ENCODE measurements at regions not wholly inside any gene's neighbourhood (a gene's known extent, or its start where the extent isn't known, plus 50 kb on each side); places are given as distances from the start of the nearest gene placed in this dataset.
"Not testable (repeated sequence)": the region's sequence is repeated elsewhere in the genome, so short reads cannot be mapped to it uniquely, and the experiment has no call there.

DNA sequence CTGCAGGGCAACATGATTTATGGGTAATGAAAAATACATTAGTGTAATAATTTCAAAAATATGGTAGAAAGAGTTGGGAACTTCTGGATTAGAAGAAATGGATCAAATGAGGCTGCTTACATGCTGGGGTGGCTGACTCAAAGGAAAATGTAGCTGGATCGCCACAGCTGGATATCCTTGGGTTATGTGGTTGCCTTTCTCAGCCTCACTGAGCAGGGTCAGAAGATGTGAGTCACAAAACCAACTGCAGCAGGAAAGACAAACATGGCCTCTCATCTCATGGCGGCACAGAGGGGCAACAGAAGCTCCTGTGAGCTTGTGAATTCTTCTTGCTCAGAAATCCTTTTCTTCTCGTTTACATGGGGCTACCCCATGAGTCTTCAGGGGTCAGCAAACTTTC lies 317.1 kb upstream of the SPRED2 start:
- TF ChIP-seq, protein P1, sequence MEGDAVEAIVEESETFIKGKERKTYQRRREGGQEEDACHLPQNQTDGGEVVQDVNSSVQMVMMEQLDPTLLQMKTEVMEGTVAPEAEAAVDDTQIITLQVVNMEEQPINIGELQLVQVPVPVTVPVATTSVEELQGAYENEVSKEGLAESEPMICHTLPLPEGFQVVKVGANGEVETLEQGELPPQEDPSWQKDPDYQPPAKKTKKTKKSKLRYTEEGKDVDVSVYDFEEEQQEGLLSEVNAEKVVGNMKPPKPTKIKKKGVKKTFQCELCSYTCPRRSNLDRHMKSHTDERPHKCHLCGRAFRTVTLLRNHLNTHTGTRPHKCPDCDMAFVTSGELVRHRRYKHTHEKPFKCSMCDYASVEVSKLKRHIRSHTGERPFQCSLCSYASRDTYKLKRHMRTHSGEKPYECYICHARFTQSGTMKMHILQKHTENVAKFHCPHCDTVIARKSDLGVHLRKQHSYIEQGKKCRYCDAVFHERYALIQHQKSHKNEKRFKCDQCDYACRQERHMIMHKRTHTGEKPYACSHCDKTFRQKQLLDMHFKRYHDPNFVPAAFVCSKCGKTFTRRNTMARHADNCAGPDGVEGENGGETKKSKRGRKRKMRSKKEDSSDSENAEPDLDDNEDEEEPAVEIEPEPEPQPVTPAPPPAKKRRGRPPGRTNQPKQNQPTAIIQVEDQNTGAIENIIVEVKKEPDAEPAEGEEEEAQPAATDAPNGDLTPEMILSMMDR (IDR thresholded peaks at IDR 0.05; ENCODE audit: extremely low read depth, low read depth, low read length), result no peak
- H3K4me3 ChIP-seq (ENCODE audit: insufficient read depth, low read length), result no peak overlapping the region
- H4K20me1 ChIP-seq (ENCODE audit: insufficient read depth, low read length), result no peaks in the 10 kb centered on the region
- H3K4me2 ChIP-seq (ENCODE audit: insufficient read depth, low read length), result no peak overlapping the region
- H3K27ac ChIP-seq (ENCODE audit: low read depth, low read length), result no peak overlapping the region
- H3K9me3 ChIP-seq (ENCODE audit: low read depth, low read length), result no peaks in the 10 kb centered on the region
- peak overlapping the region; percentile 2 for H2AFZ ChIP-seq (ENCODE audit: low read length)
- DNase-seq (ENCODE audit: insufficient read length, low spot score, missing footprints), result peak; percentile 50
- peaks cover 13% of the 10 kb centered on the region for H3K4me1 ChIP-seq (ENCODE audit: insufficient read depth, low read length)
- H3K36me3 ChIP-seq (ENCODE audit: insufficient read depth, low read length), result no peaks in the 10 kb centered on the region
- H3K27me3 ChIP-seq (ENCODE audit: insufficient read depth, low read length), result no peaks in the 10 kb centered on the region
- no peaks in the 10 kb centered on the region for H3K79me2 ChIP-seq (ENCODE audit: insufficient read depth, low read length)

DNA sequence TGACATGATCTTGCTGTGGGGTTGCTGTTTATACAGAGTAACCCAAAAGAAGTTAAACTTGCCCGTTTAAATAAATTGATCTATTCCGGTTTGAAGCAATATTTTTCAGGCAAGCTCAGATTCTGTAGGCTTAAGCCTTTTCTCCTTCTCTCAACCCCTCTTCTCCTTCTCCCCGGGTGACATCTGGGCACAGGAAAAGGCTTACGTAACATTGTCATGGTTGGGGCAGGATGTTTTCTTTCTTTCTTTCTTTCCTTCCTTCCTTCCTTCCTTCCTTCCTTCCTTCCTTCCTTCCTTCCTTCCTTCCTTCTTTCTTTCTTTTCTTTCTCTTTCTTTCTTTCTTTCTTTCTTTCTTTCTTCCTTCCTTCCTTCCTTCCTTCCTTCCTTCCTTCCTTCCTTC lies 315.5 kb upstream of the SPRED2 start:
- not testable (repeated sequence) for DNase-seq (ENCODE audit: insufficient read length, low spot score, missing footprints); H3K36me3 ChIP-seq (ENCODE audit: insufficient read depth, low read length); H3K4me2 ChIP-seq (ENCODE audit: insufficient read depth, low read length); H3K4me3 ChIP-seq (ENCODE audit: insufficient read depth, low read length); H2AFZ ChIP-seq (ENCODE audit: low read length); H3K27ac ChIP-seq (ENCODE audit: low read depth, low read length); H3K27me3 ChIP-seq (ENCODE audit: insufficient read depth, low read length); H3K79me2 ChIP-seq (ENCODE audit: insufficient read depth, low read length); H3K9me3 ChIP-seq (ENCODE audit: low read depth, low read length); H4K20me1 ChIP-seq (ENCODE audit: insufficient read depth, low read length)
- H3K4me1 ChIP-seq (ENCODE audit: insufficient read depth, low read length), result peaks cover 13% of the 10 kb centered on the region

DNA sequence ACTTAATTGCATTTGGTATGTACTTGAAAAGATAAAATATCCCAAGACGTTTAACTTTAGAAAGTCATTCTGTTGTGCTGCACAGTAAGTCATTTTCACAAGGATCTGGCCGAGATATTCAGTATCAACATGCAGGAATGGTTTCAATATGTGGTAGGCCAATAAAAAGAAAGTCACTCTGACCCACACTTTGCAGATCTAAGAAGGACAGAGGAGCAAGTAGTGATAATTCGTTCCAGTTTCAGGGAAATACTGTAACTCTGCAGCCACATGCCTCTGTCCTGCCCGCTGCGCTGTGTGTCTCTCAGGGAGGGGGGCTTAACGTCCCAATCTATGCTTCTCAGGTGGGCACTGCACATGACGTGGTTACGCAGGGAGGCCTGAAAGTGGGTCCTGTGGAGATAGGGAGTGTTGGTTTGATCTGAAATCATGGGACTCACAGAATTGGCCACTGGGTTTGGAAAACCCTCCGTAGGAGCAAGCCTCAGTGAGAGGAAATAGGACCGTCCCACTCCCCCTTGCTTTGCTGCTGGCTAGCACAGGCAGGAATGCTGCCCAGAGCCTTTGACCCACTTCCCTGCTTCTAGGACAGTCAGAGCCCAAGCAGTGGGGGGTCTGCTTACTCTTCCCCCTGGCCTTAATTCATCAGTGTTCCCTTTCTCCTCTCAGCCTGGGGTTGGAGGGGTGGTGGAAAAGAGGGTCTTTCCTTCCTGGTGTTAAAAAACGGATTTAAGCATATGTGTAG lies 314.7 kb upstream of the SPRED2 start:
- no peaks in the 10 kb centered on the region for H3K79me2 ChIP-seq (ENCODE audit: insufficient read depth, low read length)
- H2AFZ ChIP-seq (ENCODE audit: low read length), result peak overlapping the region; percentile 72
- H3K4me2 ChIP-seq (ENCODE audit: insufficient read depth, low read length), result peak overlapping the region; percentile 42
- no peaks in the 10 kb centered on the region for H4K20me1 ChIP-seq (ENCODE audit: insufficient read depth, low read length)
- TF ChIP-seq, protein P1 (IDR thresholded peaks at IDR 0.05; ENCODE audit: extremely low read depth, low read depth, low read length), result no peak
- H3K27me3 ChIP-seq (ENCODE audit: insufficient read depth, low read length), result no peaks in the 10 kb centered on the region
- peak; percentile 58 for DNase-seq (ENCODE audit: insufficient read length, low spot score, missing footprints)
- H3K4me1 ChIP-seq (ENCODE audit: insufficient read depth, low read length), result peaks cover 13% of the 10 kb centered on the region
- H3K36me3 ChIP-seq (ENCODE audit: insufficient read depth, low read length), result no peaks in the 10 kb centered on the region
- no peak overlapping the region for H3K27ac ChIP-seq (ENCODE audit: low read depth, low read length)
- no peaks in the 10 kb centered on the region for H3K9me3 ChIP-seq (ENCODE audit: low read depth, low read length)
- no peak overlapping the region for H3K4me3 ChIP-seq (ENCODE audit: insufficient read depth, low read length)

DNA sequence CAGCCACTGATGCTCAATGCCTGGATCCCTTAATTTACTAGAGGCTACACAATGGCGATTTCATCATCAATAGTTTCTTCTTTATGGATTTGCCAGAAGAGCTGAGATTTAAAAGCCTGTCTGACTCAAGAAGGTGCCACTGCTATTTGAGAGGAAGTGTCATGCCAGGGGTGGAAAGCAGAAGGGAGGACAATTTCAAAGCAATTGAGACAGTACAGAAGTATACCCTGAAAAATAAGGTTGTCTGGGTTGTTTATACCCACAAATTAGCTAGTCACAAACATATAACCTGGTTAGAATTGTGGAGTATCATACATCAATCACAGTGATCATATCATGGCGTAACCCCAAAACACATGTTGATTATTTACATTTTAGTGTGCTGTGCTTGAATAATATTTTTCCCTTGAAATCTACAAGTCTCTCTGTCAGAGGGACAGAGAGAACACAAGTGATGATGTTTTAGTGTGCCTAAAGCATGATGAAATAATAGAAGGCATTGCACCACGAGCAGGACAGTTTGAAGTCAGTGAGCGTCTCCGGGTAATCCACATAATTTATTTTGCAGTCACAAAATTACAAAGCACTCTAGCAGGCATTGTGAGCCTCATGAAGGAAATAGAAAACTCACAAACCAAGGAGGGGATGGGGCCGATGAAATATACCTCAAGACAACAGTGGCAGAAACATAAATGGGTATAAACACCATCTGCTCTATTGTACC lies 312.2 kb upstream of the SPRED2 start:
- Histone ChIP-seq H3K9me3 (ENCODE audit: low read depth, low read length) (no peaks in the 10 kb centered on the region), H3K4me1 (ENCODE audit: insufficient read depth, low read length) (peaks cover 13% of the 10 kb centered on the region), H3K27me3 (ENCODE audit: insufficient read depth, low read length) (no peaks in the 10 kb centered on the region), H2AFZ (ENCODE audit: low read length) (no peak overlapping the region), H3K4me3 (ENCODE audit: insufficient read depth, low read length) (no peak overlapping the region), H4K20me1 (ENCODE audit: insufficient read depth, low read length) (no peaks in the 10 kb centered on the region), H3K79me2 (ENCODE audit: insufficient read depth, low read length) (no peaks in the 10 kb centered on the region), H3K27ac (ENCODE audit: low read depth, low read length) (no peak overlapping the region), H3K36me3 (ENCODE audit: insufficient read depth, low read length) (no peaks in the 10 kb centered on the region), H3K4me2 (ENCODE audit: insufficient read depth, low read length) (no peak overlapping the region)
- TF ChIP-seq, protein P1 (IDR thresholded peaks at IDR 0.05; ENCODE audit: extremely low read depth, low read depth, low read length), result no peak
- no peak for DNase-seq (ENCODE audit: insufficient read length, low spot score, missing footprints)
